ENCODE measurements at regions not wholly inside any gene's neighbourhood (a gene's known extent, or its start where the extent isn't known, plus 50 kb on each side); places are given as distances from the start of the nearest gene placed in this dataset.

DNA sequence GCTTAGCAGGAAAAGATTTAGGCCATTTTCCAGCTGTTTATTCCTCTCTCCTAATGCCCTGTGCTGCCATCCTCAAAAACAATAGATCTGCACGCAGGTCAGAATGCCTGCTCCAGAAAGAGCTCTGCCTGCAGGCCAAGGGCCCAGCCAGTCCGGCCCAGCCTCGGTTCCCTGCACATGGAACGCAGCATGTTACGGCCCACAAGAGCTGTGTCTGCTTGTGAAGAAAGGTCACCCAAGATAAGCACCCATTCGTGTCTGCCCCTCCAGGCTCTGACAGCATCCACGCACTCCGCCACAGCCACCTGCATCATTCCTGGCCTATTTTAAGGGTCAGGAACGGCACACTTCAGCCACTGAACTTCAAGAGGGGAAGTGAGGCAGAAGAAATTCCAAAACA, 152.2 kb downstream of the SPATA19 start:
- Histone ChIP-seq H3K9me3 (ENCODE audit: control insufficient read depth in 1 of 2, insufficient read depth in 1 of 2, low read length in 2 of 2) (peaks cover 0 to 7% of the 10 kb centered on the region in 2 experiments), H3K4me3 (ENCODE audit: low read length) (no peak overlapping the region), H3K27ac (ENCODE audit: low read depth in 1 of 2, low read length in 2 of 2) (no peak overlapping the region), H3K4me1 (ENCODE audit: insufficient read depth, low read length) (no peaks in the 10 kb centered on the region), H3K36me3 (ENCODE audit: insufficient read depth, low read length) (no peaks in the 10 kb centered on the region), H3K27me3 (ENCODE audit: control insufficient read depth in 1 of 2, insufficient read depth in 2 of 2, low read length in 2 of 2) (no peaks in the 10 kb centered on the region)
- Mint-ChIP-seq H3K4me3 (no peak overlapping the region), H3K27ac (no peak overlapping the region), H3K4me1 (ENCODE audit: low read depth) (no peaks in the 10 kb centered on the region), H3K9me3 (no peaks in the 10 kb centered on the region), H3K36me3 (ENCODE audit: low read depth) (no peaks in the 10 kb centered on the region), H3K27me3 (peaks cover 4% of the 10 kb centered on the region)
- ATAC-seq (ENCODE audit: poor library complexity) (no peak), DNase-seq (no peak)
- intact Hi-C loops (cut with DNase I, micrococcal nuclease): no loop called here
- CTCF ChIA-PET: no interaction called here
- TF ChIP-seq CTCF (IDR thresholded peaks at IDR 0.05): no peak
- POLR2A ChIA-PET: no interaction called here

DNA sequence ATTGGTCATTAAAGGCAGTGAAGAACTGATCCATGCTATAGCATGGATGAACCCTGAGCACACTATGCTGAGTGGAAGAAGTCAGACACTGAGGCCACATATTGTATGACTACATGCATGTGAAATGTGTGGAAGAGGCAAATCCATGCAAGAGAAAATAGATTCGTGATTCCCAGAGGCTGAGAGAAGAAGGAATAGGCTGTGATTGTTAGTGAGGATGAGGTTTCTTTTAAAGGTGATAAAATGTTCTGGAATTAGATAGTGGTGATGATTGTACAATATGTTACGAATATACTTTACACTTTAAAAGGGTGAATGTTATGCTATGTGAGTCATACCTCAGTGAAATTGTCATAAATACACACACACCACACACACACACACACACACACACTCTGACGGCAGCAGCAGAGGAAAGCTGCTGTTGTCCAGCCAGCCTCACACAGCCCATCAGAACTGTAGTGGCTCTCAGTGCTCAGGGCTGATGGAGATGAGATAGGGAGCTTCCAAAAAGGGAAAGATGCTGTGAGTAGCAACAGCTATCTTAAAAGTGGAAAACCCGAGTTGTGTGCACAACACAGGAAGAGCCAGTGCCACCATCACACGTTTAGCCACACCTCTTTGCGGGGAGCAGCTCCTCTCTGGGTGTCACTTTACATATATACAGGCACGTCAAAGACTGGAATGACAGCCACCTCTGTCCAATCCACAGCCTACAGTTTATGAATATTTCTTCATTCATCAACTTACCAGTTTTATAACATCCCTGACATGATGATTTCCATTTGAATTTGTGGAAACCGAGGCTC, 153.0 kb downstream of the SPATA19 start:
- Mint-ChIP-seq H3K27ac (no peak overlapping the region), H3K27me3 (peaks cover 4% of the 10 kb centered on the region), H3K4me1 (ENCODE audit: low read depth) (no peaks in the 10 kb centered on the region), H3K9me3 (no peaks in the 10 kb centered on the region), H3K36me3 (ENCODE audit: low read depth) (no peaks in the 10 kb centered on the region), H3K4me3 (no peak overlapping the region)
- H3K27ac ChIP-seq (ENCODE audit: low read depth in 1 of 2, low read length in 2 of 2): no peak overlapping the region
- DNase-seq (no peak), ATAC-seq (ENCODE audit: poor library complexity) (no peak)
- H3K27me3 ChIP-seq (ENCODE audit: control insufficient read depth in 1 of 2, insufficient read depth in 2 of 2, low read length in 2 of 2): no peaks in the 10 kb centered on the region
- intact Hi-C loops (cut with DNase I, micrococcal nuclease): no loop called here
- H3K4me3 ChIP-seq (ENCODE audit: low read length): no peak overlapping the region
- ChIA-PET CTCF (no interaction called here), POLR2A (no interaction called here)
- no peaks in the 10 kb centered on the region for H3K36me3 ChIP-seq (ENCODE audit: insufficient read depth, low read length)
- H3K4me1 ChIP-seq (ENCODE audit: insufficient read depth, low read length): no peaks in the 10 kb centered on the region
- peaks cover 0 to 3% of the 10 kb centered on the region in 2 experiments for H3K9me3 ChIP-seq (ENCODE audit: control insufficient read depth in 1 of 2, insufficient read depth in 1 of 2, low read length in 2 of 2)
- TF ChIP-seq CTCF (IDR thresholded peaks at IDR 0.05): no peak

DNA sequence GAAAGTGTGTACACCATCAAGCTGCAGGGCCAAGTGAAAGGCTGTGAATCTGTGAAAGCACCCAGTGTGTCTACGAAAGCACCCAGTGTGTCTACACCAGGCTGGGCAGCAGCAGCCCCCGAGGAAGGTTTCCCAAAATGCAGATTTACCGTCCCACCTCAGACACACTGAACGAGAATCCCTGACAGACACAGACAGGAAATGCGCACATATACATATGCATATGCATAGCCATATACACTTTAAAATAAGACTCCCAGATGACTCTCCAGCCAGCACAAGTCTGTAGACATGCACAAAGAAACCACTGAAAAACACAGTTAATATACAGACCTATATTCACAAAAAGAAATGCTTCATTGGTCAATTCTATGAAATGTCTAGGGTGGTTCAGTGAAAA, 155.5 kb upstream of the OPCML start:
- Mint-ChIP-seq H3K27ac (no peak overlapping the region), H3K4me3 (no peak overlapping the region), H3K36me3 (ENCODE audit: low read depth) (no peaks in the 10 kb centered on the region), H3K9me3 (no peaks in the 10 kb centered on the region), H3K4me1 (ENCODE audit: low read depth) (no peaks in the 10 kb centered on the region), H3K27me3 (peaks cover 10% of the 10 kb centered on the region)
- DNase-seq (no peak), ATAC-seq (ENCODE audit: poor library complexity) (no peak)
- CTCF ChIA-PET: no interaction called here
- Histone ChIP-seq H3K9me3 (ENCODE audit: control insufficient read depth in 1 of 2, insufficient read depth in 1 of 2, low read length in 2 of 2) (no peaks in the 10 kb centered on the region), H3K27me3 (ENCODE audit: control insufficient read depth in 1 of 2, insufficient read depth in 2 of 2, low read length in 2 of 2) (no peaks in the 10 kb centered on the region), H3K36me3 (ENCODE audit: insufficient read depth, low read length) (no peaks in the 10 kb centered on the region), H3K4me3 (ENCODE audit: low read length) (no peak overlapping the region), H3K4me1 (ENCODE audit: insufficient read depth, low read length) (no peaks in the 10 kb centered on the region), H3K27ac (ENCODE audit: low read depth in 1 of 2, low read length in 2 of 2) (no peak overlapping the region)
- POLR2A ChIA-PET: no interaction called here
- no peak for TF ChIP-seq CTCF (IDR thresholded peaks at IDR 0.05)
- intact Hi-C loops (cut with DNase I, micrococcal nuclease): no loop called here
